ENCODE measurements at regions not wholly inside any gene's neighbourhood (a gene's known extent, or its start where the extent isn't known, plus 50 kb on each side); places are given as distances from the start of the nearest gene placed in this dataset.

GRCh38 chr15:45743426-45744235, 108.8 kb downstream of the SQOR start:
- no peak overlapping the region for H3K4me3 Mint-ChIP-seq
- no peaks in the 10 kb centered on the region for H3K36me3 Mint-ChIP-seq
- H3K27me3 Mint-ChIP-seq: peaks cover 3% of the 10 kb centered on the region
- no peak overlapping the region for H3K27ac Mint-ChIP-seq
- no peaks in the 10 kb centered on the region for H3K4me1 Mint-ChIP-seq
- peaks cover 0 to 9% (median 4%) of the 10 kb centered on the region in 3 donors for H3K9me3 Mint-ChIP-seq

- Mint-ChIP-seq H3K9me3 (peaks cover 0 to 9% (median 4%) of the 10 kb centered on the region in 3 donors), H3K4me3 (no peak overlapping the region), H3K4me1 (no peaks in the 10 kb centered on the region), H3K27me3 (peaks cover 3% of the 10 kb centered on the region), H3K36me3 (no peaks in the 10 kb centered on the region), H3K27ac (no peak overlapping the region)
These were observed 109.4 kb downstream of the SQOR start for GRCh38 chr15:45744236-45744589.

- H3K27ac Mint-ChIP-seq: no peak overlapping the region
- H3K36me3 Mint-ChIP-seq: no peaks in the 10 kb centered on the region
- H3K9me3 Mint-ChIP-seq: peaks cover 0 to 1% (median 0%) of the 10 kb centered on the region in 3 donors
- no peak overlapping the region for H3K4me3 Mint-ChIP-seq
- H3K27me3 Mint-ChIP-seq: no peaks in the 10 kb centered on the region
- no peaks in the 10 kb centered on the region for H3K4me1 Mint-ChIP-seq
These were observed 112.6 kb downstream of the SQOR start for GRCh38 chr15:45747426-45747825.

GRCh38 chr15:45751629-45752028, 116.8 kb downstream of the SQOR start:
- peaks cover 0 to 7% (median 5%) of the 10 kb centered on the region in 3 donors for H3K9me3 Mint-ChIP-seq

GRCh38 chr15:45759936-45760335, 125.1 kb downstream of the SQOR start:
- Mint-ChIP-seq H3K36me3 (no peaks in the 10 kb centered on the region), H3K4me3 (no peak overlapping the region), H3K9me3 (peaks cover 0 to 2% (median 0%) of the 10 kb centered on the region in 3 donors), H3K4me1 (peaks cover 0 to 3% (median 0%) of the 10 kb centered on the region in 3 donors), H3K27ac (no peak overlapping the region), H3K27me3 (peaks cover 20% of the 10 kb centered on the region)

More at GRCh38 chr15:45751629-45752028, 116.8 kb downstream of the SQOR start:
- Mint-ChIP-seq H3K4me1 (no peaks in the 10 kb centered on the region), H3K27me3 (peaks cover 6% of the 10 kb centered on the region), H3K4me3 (no peak overlapping the region), H3K27ac (no peak overlapping the region), H3K36me3 (no peaks in the 10 kb centered on the region)

GRCh38 chr15:45762726-45763125, 127.9 kb downstream of the SQOR start:
- Mint-ChIP-seq H3K4me1 (peaks cover 0 to 3% (median 0%) of the 10 kb centered on the region in 3 donors), H3K9me3 (peaks cover 0 to 4% (median 0%) of the 10 kb centered on the region in 3 donors), H3K4me3 (no peak overlapping the region), H3K36me3 (no peaks in the 10 kb centered on the region), H3K27me3 (peaks cover 12% of the 10 kb centered on the region), H3K27ac (no peak overlapping the region)

GRCh38 chr15:45763170-45763869, 128.5 kb downstream of the SQOR start:
- Mint-ChIP-seq H3K9me3 (peaks cover 0 to 4% (median 0%) of the 10 kb centered on the region in 3 donors), H3K4me1 (peaks cover 0 to 3% (median 0%) of the 10 kb centered on the region in 3 donors), H3K4me3 (no peak overlapping the region), H3K36me3 (no peaks in the 10 kb centered on the region), H3K27me3 (peaks cover 12% of the 10 kb centered on the region), H3K27ac (no peak overlapping the region)

- Mint-ChIP-seq H3K4me3 (no peak overlapping the region), H3K27me3 (peaks cover 6% of the 10 kb centered on the region), H3K27ac (no peak overlapping the region), H3K9me3 (peaks cover 0 to 1% (median 0%) of the 10 kb centered on the region in 3 donors), H3K4me1 (no peaks in the 10 kb centered on the region), H3K36me3 (no peaks in the 10 kb centered on the region)
These were observed 138.3 kb downstream of the SQOR start for GRCh38 chr15:45773149-45773548.

- no peaks in the 10 kb centered on the region for H3K4me1 Mint-ChIP-seq
- peaks cover 7% of the 10 kb centered on the region for H3K27me3 Mint-ChIP-seq
These were observed 141.9 kb downstream of the SQOR start for GRCh38 chr15:45776772-45777171.

GRCh38 chr15:45777781-45778180, 143.0 kb downstream of the SQOR start:
- Mint-ChIP-seq H3K4me1 (no peaks in the 10 kb centered on the region), H3K27ac (no peak overlapping the region), H3K9me3 (no peaks in the 10 kb centered on the region), H3K4me3 (no peak overlapping the region), H3K27me3 (peaks cover 7% of the 10 kb centered on the region), H3K36me3 (no peaks in the 10 kb centered on the region)

More at GRCh38 chr15:45776772-45777171, 141.9 kb downstream of the SQOR start:
- Mint-ChIP-seq H3K9me3 (peaks cover 0 to 1% (median 0%) of the 10 kb centered on the region in 3 donors), H3K27ac (no peak overlapping the region), H3K4me3 (no peak overlapping the region), H3K36me3 (no peaks in the 10 kb centered on the region)

GRCh38 chr15:45780352-45780751, 145.5 kb downstream of the SQOR start:
- H3K27me3 Mint-ChIP-seq: peaks cover 5% of the 10 kb centered on the region
- no peaks in the 10 kb centered on the region for H3K9me3 Mint-ChIP-seq
- H3K4me3 Mint-ChIP-seq: no peak overlapping the region
- no peaks in the 10 kb centered on the region for H3K4me1 Mint-ChIP-seq
- H3K36me3 Mint-ChIP-seq: no peaks in the 10 kb centered on the region
- H3K27ac Mint-ChIP-seq: no peak overlapping the region

GRCh38 chr15:45784656-45785055, 149.8 kb downstream of the SQOR start:
- Mint-ChIP-seq H3K27me3 (peaks cover 3% of the 10 kb centered on the region), H3K9me3 (no peaks in the 10 kb centered on the region), H3K27ac (peak overlapping the region in 1 of 3 donors; percentile 30), H3K4me1 (no peaks in the 10 kb centered on the region), H3K4me3 (no peak overlapping the region), H3K36me3 (peaks cover 2% of the 10 kb centered on the region)

- no peaks in the 10 kb centered on the region for H3K27me3 Mint-ChIP-seq
- H3K9me3 Mint-ChIP-seq: no peaks in the 10 kb centered on the region
- H3K27ac Mint-ChIP-seq: no peak overlapping the region
- H3K4me1 Mint-ChIP-seq: no peaks in the 10 kb centered on the region
- peaks cover 2% of the 10 kb centered on the region for H3K36me3 Mint-ChIP-seq
- no peak overlapping the region for H3K4me3 Mint-ChIP-seq
These were observed 151.1 kb downstream of the SQOR start for GRCh38 chr15:45785897-45786296.

- Mint-ChIP-seq H3K27ac (no peak overlapping the region), H3K36me3 (peaks cover 2% of the 10 kb centered on the region), H3K9me3 (peaks cover 0 to 1% (median 0%) of the 10 kb centered on the region in 3 donors), H3K27me3 (peaks cover 6% of the 10 kb centered on the region), H3K4me3 (no peak overlapping the region), H3K4me1 (no peaks in the 10 kb centered on the region)
These were observed 155.6 kb downstream of the SQOR start for GRCh38 chr15:45790325-45790943.

GRCh38 chr15:45794304-45794703, 159.5 kb downstream of the SQOR start:
- Mint-ChIP-seq H3K27ac (no peak overlapping the region), H3K27me3 (peaks cover 7% of the 10 kb centered on the region), H3K4me1 (peaks cover 0 to 1% (median 0%) of the 10 kb centered on the region in 3 donors), H3K9me3 (peaks cover 0 to 1% (median 0%) of the 10 kb centered on the region in 3 donors), H3K4me3 (no peak overlapping the region), H3K36me3 (no peaks in the 10 kb centered on the region)

Measured in IgD-negative memory B cell (primary cell).